GM12872 (cell line): ENCODE measurements at regions not wholly inside any gene's neighbourhood (a gene's known extent, or its start where the extent isn't known, plus 50 kb on each side); places are given as distances from the start of the nearest gene placed in this dataset.

Experiments used
- TF ChIP-seq, protein P1 (sequence below): IDR thresholded peaks from 3 replicates; pipeline ENCODE4 v1.5.1; 2011; ENCODE audit warnings: low read depth, mild to moderate bottlenecking, low read length, moderate library complexity; ENCODE audit not compliant: insufficient read depth

DNA sequence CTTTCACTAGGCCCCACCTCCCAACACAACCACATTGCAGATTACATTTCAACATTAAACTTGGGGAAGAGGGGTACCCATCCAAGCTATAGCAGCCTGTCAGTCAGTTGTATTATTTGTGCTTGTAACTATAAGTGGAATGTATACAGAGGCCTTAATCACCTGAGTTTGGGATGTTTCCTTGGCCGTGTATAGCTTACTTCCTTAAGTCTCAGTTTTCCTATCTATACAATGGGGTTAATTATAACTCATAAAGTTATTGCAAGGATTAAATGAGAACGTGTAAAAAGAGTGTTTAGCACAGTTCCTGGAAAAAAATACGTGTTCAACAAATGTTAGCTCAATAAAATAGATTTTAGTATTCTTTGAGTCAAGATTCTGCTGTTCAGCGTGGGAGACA lies 165.5 kb upstream of the FAM20A start:
- TF ChIP-seq, protein P1, sequence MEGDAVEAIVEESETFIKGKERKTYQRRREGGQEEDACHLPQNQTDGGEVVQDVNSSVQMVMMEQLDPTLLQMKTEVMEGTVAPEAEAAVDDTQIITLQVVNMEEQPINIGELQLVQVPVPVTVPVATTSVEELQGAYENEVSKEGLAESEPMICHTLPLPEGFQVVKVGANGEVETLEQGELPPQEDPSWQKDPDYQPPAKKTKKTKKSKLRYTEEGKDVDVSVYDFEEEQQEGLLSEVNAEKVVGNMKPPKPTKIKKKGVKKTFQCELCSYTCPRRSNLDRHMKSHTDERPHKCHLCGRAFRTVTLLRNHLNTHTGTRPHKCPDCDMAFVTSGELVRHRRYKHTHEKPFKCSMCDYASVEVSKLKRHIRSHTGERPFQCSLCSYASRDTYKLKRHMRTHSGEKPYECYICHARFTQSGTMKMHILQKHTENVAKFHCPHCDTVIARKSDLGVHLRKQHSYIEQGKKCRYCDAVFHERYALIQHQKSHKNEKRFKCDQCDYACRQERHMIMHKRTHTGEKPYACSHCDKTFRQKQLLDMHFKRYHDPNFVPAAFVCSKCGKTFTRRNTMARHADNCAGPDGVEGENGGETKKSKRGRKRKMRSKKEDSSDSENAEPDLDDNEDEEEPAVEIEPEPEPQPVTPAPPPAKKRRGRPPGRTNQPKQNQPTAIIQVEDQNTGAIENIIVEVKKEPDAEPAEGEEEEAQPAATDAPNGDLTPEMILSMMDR: no peak

DNA sequence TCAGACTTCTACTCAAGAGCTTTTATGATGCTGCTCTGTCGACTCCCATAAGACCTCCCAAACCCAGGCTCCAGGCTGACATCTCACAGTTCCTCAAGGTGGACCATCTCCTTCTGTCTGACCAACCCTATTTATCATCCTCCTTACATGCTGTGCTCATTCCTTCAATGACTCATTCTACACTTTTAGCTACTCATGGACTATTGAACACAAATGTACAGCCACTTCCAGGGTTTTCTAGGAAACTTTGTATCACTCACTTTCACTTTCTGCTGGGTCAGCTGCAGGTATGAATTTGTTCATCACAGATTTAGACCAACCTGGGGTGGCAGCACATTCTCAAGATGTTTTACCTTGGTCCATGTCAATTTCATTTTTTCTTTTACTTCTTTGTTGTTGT lies 162.4 kb upstream of the FAM20A start:
- TF ChIP-seq, protein P1: no peak

DNA sequence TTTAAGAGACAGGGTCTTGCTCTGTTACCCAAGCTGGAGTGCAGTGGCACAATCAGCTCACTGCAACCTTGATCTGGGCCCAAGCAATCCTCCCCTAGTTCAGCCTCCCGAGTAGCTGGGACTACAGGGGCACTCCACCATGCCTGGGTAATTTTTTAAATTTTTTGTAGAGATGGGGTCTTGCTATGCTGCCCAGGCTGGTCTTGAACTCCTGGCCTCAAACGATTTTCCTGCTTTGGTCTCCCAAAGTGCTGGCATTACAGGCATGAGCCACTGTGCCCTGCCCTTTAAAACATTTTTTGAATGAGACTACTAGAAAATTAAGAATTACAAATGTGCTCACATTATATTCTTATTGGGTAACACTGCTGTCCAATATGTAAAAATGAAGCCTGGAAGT lies 161.7 kb upstream of the FAM20A start:
- TF ChIP-seq, protein P1: no peak

DNA sequence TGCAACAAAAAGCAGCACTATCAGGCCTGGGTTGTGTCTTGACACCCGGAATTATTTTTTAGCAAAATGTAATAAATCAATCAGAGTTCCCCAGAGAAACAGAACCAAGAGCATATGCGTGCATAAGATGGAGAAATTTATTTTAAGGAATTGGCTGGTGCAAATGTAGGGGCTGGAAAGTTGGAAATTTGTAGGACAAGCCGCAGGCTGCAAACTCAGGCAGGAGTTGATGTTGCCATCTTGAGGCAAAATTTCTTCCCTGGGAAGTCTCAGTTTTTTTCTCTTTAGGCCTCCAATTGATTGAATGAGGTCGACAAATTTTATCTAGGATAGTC lies 158.9 kb upstream of the FAM20A start:
- TF ChIP-seq, protein P1: no peak

DNA sequence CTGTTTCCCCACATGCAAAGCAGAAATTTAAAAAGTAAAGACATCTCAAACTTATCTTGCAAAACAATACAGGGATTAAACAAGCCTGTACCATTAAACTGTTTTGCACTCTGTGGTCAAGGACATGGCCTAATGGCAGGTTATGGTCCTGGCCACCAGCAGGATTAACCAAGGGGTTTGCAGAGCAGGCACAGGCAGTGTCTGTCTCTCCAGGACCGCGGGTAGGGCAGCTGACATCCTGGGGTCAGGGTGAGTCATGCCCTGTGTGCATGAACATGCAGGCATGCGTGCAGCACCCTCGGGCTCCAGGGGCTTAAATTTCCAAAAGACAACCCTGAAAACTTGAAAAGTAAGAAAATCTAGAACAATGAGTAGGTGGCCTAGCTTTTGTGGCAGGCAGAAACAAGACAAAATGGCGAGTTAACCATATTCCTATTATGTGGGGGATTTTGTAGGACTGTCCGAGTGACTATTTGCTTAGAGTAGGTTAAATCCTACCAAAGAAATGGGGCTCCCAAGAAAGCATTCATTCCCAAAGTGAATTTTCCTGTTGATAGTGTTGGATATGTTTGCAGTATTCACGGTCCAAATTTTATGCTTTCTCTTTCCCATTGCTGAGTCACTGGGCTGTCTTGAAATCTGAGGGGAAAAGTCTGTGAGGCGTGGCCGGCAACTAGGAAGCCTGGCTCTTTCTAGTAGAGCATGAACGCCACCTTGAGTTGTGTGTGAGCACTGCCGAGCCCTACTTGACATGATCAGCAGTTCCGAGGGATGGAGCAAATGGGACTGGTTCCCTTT lies 158.4 kb upstream of the FAM20A start:
- TF ChIP-seq, protein P1: peak; percentile 92

DNA sequence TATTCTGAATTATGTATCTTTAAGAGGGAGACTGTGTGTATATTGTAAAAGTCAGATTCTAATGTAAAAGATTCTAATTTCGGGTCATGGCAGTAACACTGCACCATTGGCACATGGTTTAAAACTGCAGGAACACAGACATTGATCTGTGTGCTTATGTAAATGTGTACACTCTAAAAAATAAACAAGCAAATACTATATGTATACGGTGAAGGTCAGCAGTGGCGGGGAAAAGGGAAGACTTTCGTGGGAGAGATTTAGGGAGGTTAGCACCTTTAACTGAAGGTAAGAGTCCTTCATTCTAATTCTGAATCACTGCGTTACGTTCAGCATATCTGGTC lies 157.8 kb upstream of the FAM20A start:
- TF ChIP-seq, protein P1: no peak

DNA sequence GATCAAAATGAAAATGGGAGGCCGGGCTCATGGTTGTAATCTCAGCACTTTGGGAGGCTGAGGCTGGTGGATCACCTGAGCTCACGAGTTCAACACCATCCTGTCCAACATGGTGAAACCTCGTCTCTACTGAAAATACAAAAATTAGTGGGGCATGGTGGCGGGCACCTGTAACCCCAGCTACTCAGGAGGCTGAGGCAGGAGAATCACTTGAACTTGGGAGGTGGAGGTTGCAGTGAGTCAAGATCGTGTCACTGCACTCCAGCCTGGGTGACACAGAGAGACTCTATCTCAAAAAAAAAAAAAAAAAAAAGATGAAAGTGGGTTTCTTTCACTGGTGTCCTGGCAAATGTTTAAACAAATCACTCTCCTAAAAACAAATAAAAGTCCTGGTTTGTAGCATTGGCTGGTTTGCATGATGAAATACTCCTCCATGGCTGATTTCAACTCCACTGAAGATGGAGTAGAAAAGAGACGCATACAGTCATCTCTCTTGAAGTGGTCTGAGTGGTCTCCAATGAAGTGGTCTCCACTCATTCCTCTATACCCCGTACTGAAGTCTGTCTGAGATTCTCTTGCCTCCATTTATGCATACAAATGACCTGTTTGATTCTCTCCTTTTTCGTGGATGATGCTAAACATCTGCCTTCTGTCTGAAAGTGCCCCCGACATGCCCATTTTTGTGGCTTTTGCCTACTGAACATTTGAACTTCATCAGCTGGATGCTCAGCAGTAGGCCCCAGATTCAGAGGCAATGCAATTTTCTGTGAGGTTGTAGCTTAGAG lies 153.0 kb upstream of the FAM20A start:
- TF ChIP-seq, protein P1: no peak
